Osteoblast (primary cell): ENCODE measurements at regions not wholly inside any gene's neighbourhood (a gene's known extent, or its start where the extent isn't known, plus 50 kb on each side); places are given as distances from the start of the nearest gene placed in this dataset.

Experiments used
- DNase-seq: peaks from one replicate; pipeline ENCODE4 v3.0.0; 2011; ENCODE audit warnings: low spot score, mixed read lengths; ENCODE audit not compliant: insufficient read length; ENCODE audit errors: missing footprints
- H2AFZ ChIP-seq: 2 replicates; pipeline ENCODE4 v1.6.0; 2011; ENCODE audit warnings: mild to moderate bottlenecking, low read length
- H3K27ac ChIP-seq: 2 replicates; pipeline ENCODE4 v1.5.1; 2011; ENCODE audit warnings: mild to moderate bottlenecking, low read depth, low read length, moderate library complexity
- H3K27me3 ChIP-seq: 2 replicates; pipeline ENCODE4 v1.6.0; 2012; ENCODE audit warnings: mild to moderate bottlenecking, control low read depth, inconsistent platforms, low read length, moderate library complexity; ENCODE audit not compliant: insufficient read depth
- H3K36me3 ChIP-seq: 2 replicates; pipeline ENCODE4 v1.5.1; 2011; ENCODE audit warnings: mild to moderate bottlenecking, low read length, control low read depth, moderate library complexity; ENCODE audit not compliant: insufficient read depth
- H3K4me1 ChIP-seq: 2 replicates; pipeline ENCODE4 v1.5.1; 2011; ENCODE audit warnings: mild to moderate bottlenecking, low read length, control low read depth, moderate library complexity; ENCODE audit not compliant: insufficient read depth
- H3K4me2 ChIP-seq: 2 replicates; pipeline ENCODE4 v1.6.0; 2011; ENCODE audit warnings: mild to moderate bottlenecking, low read length; ENCODE audit not compliant: insufficient read depth
- H3K4me3 ChIP-seq: fragments of 200-600 bp; sonication (generic); 3 replicates; pipeline ENCODE4 v1.5.1; 2012; ENCODE audit warnings: mild to moderate bottlenecking, low read length, inconsistent platforms; ENCODE audit not compliant: insufficient read depth
- H3K79me2 ChIP-seq: 2 replicates; pipeline ENCODE4 v1.6.0; 2012; ENCODE audit warnings: mild to moderate bottlenecking, low read length, control low read depth, inconsistent platforms; ENCODE audit not compliant: insufficient read depth
- H3K9me3 ChIP-seq: 2 replicates; pipeline ENCODE4 v1.5.1; 2011; ENCODE audit warnings: low read depth, low read length, control low read depth
- H4K20me1 ChIP-seq: 2 replicates; pipeline ENCODE4 v1.6.0; 2012; ENCODE audit warnings: mild to moderate bottlenecking, low read length, control low read depth; ENCODE audit not compliant: insufficient read depth
- TF ChIP-seq, protein P1 (sequence below): IDR thresholded peaks from 2 replicates; pipeline ENCODE4 v1.5.1; 2011; ENCODE audit warnings: mild to moderate bottlenecking, low read depth, low read length, moderate library complexity; ENCODE audit errors: extremely low read depth

- Histone ChIP-seq H3K4me1 (no peaks in the 10 kb centered on the region), H2AFZ (peak overlapping the region; percentile 42), H3K9me3 (no peaks in the 10 kb centered on the region), H4K20me1 (no peaks in the 10 kb centered on the region), H3K79me2 (no peaks in the 10 kb centered on the region), H3K4me3 (no peak overlapping the region), H3K27ac (no peak overlapping the region), H3K36me3 (no peaks in the 10 kb centered on the region), H3K4me2 (no peak overlapping the region), H3K27me3 (no peaks in the 10 kb centered on the region)
- TF ChIP-seq, protein P1, sequence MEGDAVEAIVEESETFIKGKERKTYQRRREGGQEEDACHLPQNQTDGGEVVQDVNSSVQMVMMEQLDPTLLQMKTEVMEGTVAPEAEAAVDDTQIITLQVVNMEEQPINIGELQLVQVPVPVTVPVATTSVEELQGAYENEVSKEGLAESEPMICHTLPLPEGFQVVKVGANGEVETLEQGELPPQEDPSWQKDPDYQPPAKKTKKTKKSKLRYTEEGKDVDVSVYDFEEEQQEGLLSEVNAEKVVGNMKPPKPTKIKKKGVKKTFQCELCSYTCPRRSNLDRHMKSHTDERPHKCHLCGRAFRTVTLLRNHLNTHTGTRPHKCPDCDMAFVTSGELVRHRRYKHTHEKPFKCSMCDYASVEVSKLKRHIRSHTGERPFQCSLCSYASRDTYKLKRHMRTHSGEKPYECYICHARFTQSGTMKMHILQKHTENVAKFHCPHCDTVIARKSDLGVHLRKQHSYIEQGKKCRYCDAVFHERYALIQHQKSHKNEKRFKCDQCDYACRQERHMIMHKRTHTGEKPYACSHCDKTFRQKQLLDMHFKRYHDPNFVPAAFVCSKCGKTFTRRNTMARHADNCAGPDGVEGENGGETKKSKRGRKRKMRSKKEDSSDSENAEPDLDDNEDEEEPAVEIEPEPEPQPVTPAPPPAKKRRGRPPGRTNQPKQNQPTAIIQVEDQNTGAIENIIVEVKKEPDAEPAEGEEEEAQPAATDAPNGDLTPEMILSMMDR = no peak
- no peak for DNase-seq
Observed at GRCh38 chr3:110272525-110272924, 799.1 kb upstream of the NECTIN3 start.

GRCh38 chr3:110291886-110292501, 779.6 kb upstream of the NECTIN3 start:
- no peak overlapping the region for H3K4me2 ChIP-seq
- H3K36me3 ChIP-seq = no peaks in the 10 kb centered on the region
- no peak for DNase-seq
- TF ChIP-seq, protein P1 = no peak
- H3K27ac ChIP-seq = no peak overlapping the region
- H3K4me1 ChIP-seq = no peaks in the 10 kb centered on the region
- no peak overlapping the region for H2AFZ ChIP-seq
- H3K4me3 ChIP-seq = no peak overlapping the region
- no peaks in the 10 kb centered on the region for H3K79me2 ChIP-seq
- H3K9me3 ChIP-seq = no peaks in the 10 kb centered on the region
- no peaks in the 10 kb centered on the region for H4K20me1 ChIP-seq
- H3K27me3 ChIP-seq = no peaks in the 10 kb centered on the region

- no peak overlapping the region for H2AFZ ChIP-seq
- H3K36me3 ChIP-seq = no peaks in the 10 kb centered on the region
- no peak for DNase-seq
- H3K4me2 ChIP-seq = no peak overlapping the region
- H3K9me3 ChIP-seq = no peaks in the 10 kb centered on the region
- H3K27ac ChIP-seq = no peak overlapping the region
- TF ChIP-seq, protein P1 = no peak
- no peaks in the 10 kb centered on the region for H3K27me3 ChIP-seq
- H3K4me1 ChIP-seq = no peaks in the 10 kb centered on the region
- no peaks in the 10 kb centered on the region for H4K20me1 ChIP-seq
- no peaks in the 10 kb centered on the region for H3K79me2 ChIP-seq
- no peak overlapping the region for H3K4me3 ChIP-seq
Observed at GRCh38 chr3:110293660-110294059, 778.0 kb upstream of the NECTIN3 start.

- Histone ChIP-seq H4K20me1 (no peaks in the 10 kb centered on the region), H3K36me3 (no peaks in the 10 kb centered on the region), H3K9me3 (no peaks in the 10 kb centered on the region), H3K27ac (no peak overlapping the region), H3K79me2 (no peaks in the 10 kb centered on the region), H2AFZ (peak overlapping the region; percentile 48), H3K4me3 (no peak overlapping the region), H3K4me2 (no peak overlapping the region), H3K27me3 (no peaks in the 10 kb centered on the region), H3K4me1 (no peaks in the 10 kb centered on the region)
- TF ChIP-seq, protein P1 = no peak
- peak; percentile 57 for DNase-seq
Observed at GRCh38 chr3:110296885-110297284, 774.7 kb upstream of the NECTIN3 start.
